ENCODE measurements at regions not wholly inside any gene's neighbourhood (a gene's known extent, or its start where the extent isn't known, plus 50 kb on each side); places are given as distances from the start of the nearest gene placed in this dataset.

DNA sequence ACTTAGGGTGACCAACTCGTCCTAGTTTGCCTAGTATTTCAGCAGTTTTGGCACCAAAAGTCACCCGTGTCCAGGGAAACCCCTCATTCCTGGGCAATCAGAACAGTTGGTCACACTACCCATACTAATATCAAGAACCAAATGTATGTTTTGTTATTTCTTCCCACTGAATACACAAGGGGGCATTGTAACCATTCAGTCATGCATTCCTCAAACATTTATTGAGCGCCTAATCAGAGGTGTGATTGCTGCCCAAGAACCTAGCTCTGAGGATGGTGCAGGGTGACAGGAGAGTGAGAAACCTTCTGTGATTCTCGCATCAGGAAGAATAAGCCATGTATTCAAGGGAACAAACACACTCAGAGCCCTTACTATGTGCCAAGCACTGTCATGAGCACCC lies 69.8 kb upstream of the RAI2 start:
- no peaks in the 10 kb centered on the region for H3K4me1 ChIP-seq (ENCODE audit: control insufficient read depth, insufficient read depth, low read length)
- H3K36me3 ChIP-seq (ENCODE audit: control insufficient read depth, insufficient read depth, low read length, severe bottlenecking), result no peaks in the 10 kb centered on the region
- peaks cover 10% of the 10 kb centered on the region for H3K9me3 ChIP-seq (ENCODE audit: control insufficient read depth, low read length)
- H3K27me3 ChIP-seq (replicated peaks; ENCODE audit: control insufficient read depth, insufficient read depth, low read length), result peaks cover 12% of the 10 kb centered on the region
- no peak overlapping the region for H3K9ac ChIP-seq (ENCODE audit: low read length)
- no peak for DNase-seq (ENCODE audit: low read depth)
- H3K4me3 ChIP-seq (ENCODE audit: low read length), result no peak overlapping the region

- Histone ChIP-seq H3K36me3 (ENCODE audit: control insufficient read depth, insufficient read depth, low read length, severe bottlenecking) (no peaks in the 10 kb centered on the region), H3K4me3 (ENCODE audit: low read length) (no peak overlapping the region), H3K9me3 (ENCODE audit: control insufficient read depth, low read length) (peaks cover 16% of the 10 kb centered on the region), H3K9ac (ENCODE audit: low read length) (no peak overlapping the region), H3K27me3 (replicated peaks; ENCODE audit: control insufficient read depth, insufficient read depth, low read length) (peaks cover 3% of the 10 kb centered on the region), H3K4me1 (ENCODE audit: control insufficient read depth, insufficient read depth, low read length) (no peaks in the 10 kb centered on the region)
- no peak for DNase-seq (ENCODE audit: low read depth)
These were observed 62.4 kb upstream of the RAI2 start for GRCh38 chrX:17923546-17923945.

DNA sequence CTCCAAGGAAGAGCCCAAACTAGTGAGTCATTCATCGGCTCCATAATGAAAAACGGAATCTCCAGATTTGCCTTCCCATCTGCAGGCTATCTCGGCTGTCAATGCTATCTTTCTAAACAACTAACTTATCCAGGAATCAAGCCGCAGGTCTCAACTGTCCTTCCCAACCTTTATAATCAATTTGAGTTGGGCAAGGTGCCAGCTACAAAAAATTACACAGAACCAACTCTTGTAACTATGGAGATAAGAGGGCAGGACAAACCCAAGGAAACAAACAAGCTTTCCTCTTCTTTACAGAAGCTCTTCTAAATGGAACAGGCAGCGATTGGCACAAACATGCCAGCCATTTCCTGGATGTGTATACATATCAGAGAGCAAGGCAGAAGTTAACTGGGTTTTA lies 61.2 kb upstream of the RAI2 start:
- no peaks in the 10 kb centered on the region for H3K36me3 ChIP-seq (ENCODE audit: control insufficient read depth, insufficient read depth, low read length, severe bottlenecking)
- peaks cover 16% of the 10 kb centered on the region for H3K9me3 ChIP-seq (ENCODE audit: control insufficient read depth, low read length)
- no peak overlapping the region for H3K9ac ChIP-seq (ENCODE audit: low read length)
- peaks cover 4% of the 10 kb centered on the region for H3K27me3 ChIP-seq (replicated peaks; ENCODE audit: control insufficient read depth, insufficient read depth, low read length)
- DNase-seq (ENCODE audit: low read depth), result no peak
- H3K4me1 ChIP-seq (ENCODE audit: control insufficient read depth, insufficient read depth, low read length), result no peaks in the 10 kb centered on the region
- no peak overlapping the region for H3K4me3 ChIP-seq (ENCODE audit: low read length)

- H3K4me1 ChIP-seq (ENCODE audit: control insufficient read depth, insufficient read depth, low read length), result no peaks in the 10 kb centered on the region
- DNase-seq (ENCODE audit: low read depth), result no peak
- H3K9ac ChIP-seq (ENCODE audit: low read length), result no peak overlapping the region
- H3K27me3 ChIP-seq (replicated peaks; ENCODE audit: control insufficient read depth, insufficient read depth, low read length), result peaks cover 22% of the 10 kb centered on the region
- H3K4me3 ChIP-seq (ENCODE audit: low read length), result no peak overlapping the region
- H3K9me3 ChIP-seq (ENCODE audit: control insufficient read depth, low read length), result no peaks in the 10 kb centered on the region
- H3K36me3 ChIP-seq (ENCODE audit: control insufficient read depth, insufficient read depth, low read length, severe bottlenecking), result no peaks in the 10 kb centered on the region
These were observed 58.9 kb upstream of the RAI2 start for GRCh38 chrX:17919896-17920446.

- H3K36me3 ChIP-seq (ENCODE audit: control insufficient read depth, insufficient read depth, low read length, severe bottlenecking), result no peaks in the 10 kb centered on the region
- H3K27me3 ChIP-seq (replicated peaks; ENCODE audit: control insufficient read depth, insufficient read depth, low read length), result peaks cover 28% of the 10 kb centered on the region
- peaks cover 2% of the 10 kb centered on the region for H3K9me3 ChIP-seq (ENCODE audit: control insufficient read depth, low read length)
- H3K4me1 ChIP-seq (ENCODE audit: control insufficient read depth, insufficient read depth, low read length), result no peaks in the 10 kb centered on the region
- H3K4me3 ChIP-seq (ENCODE audit: low read length), result no peak overlapping the region
- no peak overlapping the region for H3K9ac ChIP-seq (ENCODE audit: low read length)
- DNase-seq (ENCODE audit: low read depth), result no peak
These were observed 57.0 kb upstream of the RAI2 start for GRCh38 chrX:17917945-17918577.

DNA sequence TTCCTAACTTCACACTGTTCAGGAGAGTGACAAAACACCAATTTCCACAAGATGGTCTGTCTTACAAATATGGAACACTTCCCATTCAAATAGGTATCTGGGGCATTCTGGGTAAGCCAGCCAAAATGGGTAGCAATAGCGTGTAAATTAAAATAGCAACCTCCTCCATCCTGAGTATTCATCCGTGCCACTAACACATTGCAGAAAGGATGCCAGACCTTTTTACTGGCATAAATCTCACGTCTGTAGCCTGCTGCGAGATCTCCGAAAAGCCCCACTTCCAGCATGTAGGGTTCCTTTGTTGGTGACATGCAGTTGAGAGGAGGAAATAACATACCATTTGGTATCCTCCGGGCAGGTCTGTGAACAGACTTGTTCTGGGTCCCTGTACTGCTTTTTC lies 52.7 kb upstream of the RAI2 start:
- H3K9me3 ChIP-seq (ENCODE audit: control insufficient read depth, low read length), result peaks cover 11% of the 10 kb centered on the region
- H3K27me3 ChIP-seq (replicated peaks; ENCODE audit: control insufficient read depth, insufficient read depth, low read length), result peaks cover 37% of the 10 kb centered on the region
- no peak overlapping the region for H3K9ac ChIP-seq (ENCODE audit: low read length)
- no peaks in the 10 kb centered on the region for H3K4me1 ChIP-seq (ENCODE audit: control insufficient read depth, insufficient read depth, low read length)
- no peaks in the 10 kb centered on the region for H3K36me3 ChIP-seq (ENCODE audit: control insufficient read depth, insufficient read depth, low read length, severe bottlenecking)
- H3K4me3 ChIP-seq (ENCODE audit: low read length), result no peak overlapping the region
- no peak for DNase-seq (ENCODE audit: low read depth)
